K562 (cell line): ENCODE measurements at regions not wholly inside any gene's neighbourhood (a gene's known extent, or its start where the extent isn't known, plus 50 kb on each side); places are given as distances from the start of the nearest gene placed in this dataset.

Experiments
- BMI1 ChIP-seq: fragments of 150-350 bp; IDR thresholded peaks from 2 replicates; pipeline ENCODE4 v1.6.1; 2014; ENCODE audit warnings: low read length
- CEBPB ChIP-seq: fragments of 450-650 bp; IDR thresholded peaks from 2 replicates; pipeline ENCODE4 v1.6.1; 2016; ENCODE audit warnings: missing genetic modification characterization, missing compliant biosample characterization
- CTCF ChIP-seq, 3 experiments: IDR thresholded peaks in 2 of 3; conservative IDR thresholded peaks in 1 of 3; 2 replicates each; pipeline ENCODE4 v1.5.1; 2011 to 2012; ENCODE audit warnings: low read length in 3 of 3, mild to moderate bottlenecking in 3 of 3, control low read depth in 2 of 3, improper control_type of control experiment in 1 of 3, inconsistent platforms in 1 of 3, low read depth in 1 of 3, mixed read lengths in 1 of 3, moderate library complexity in 1 of 3; ENCODE audit not compliant: insufficient read depth in 2 of 3
- GTF2F1 ChIP-seq: IDR thresholded peaks from 2 replicates; pipeline ENCODE4 v1.6.1; 2011; ENCODE audit warnings: low read depth, low read length, improper control_type of control experiment
- GTF3C2 ChIP-seq: IDR thresholded peaks from 3 replicates; pipeline ENCODE4 v1.6.1; 2011; ENCODE audit warnings: borderline replicate concordance, mild to moderate bottlenecking, moderate library complexity; ENCODE audit not compliant: insufficient read length; ENCODE audit errors: extremely low read depth
- NFIX ChIP-seq: fragments of 250-450 bp; sonication (Bioruptor Pico); IDR thresholded peaks from 2 replicates; pipeline ENCODE4 v1.4.0; 2020; ENCODE audit warnings: low read depth, mild to moderate bottlenecking, moderate library complexity
- ZBTB2 ChIP-seq: fragments of 450-650 bp; IDR thresholded peaks from 2 replicates; pipeline ENCODE4 v1.6.1; 2016; ENCODE audit warnings: antibody characterized with exemption
- ZNF318 ChIP-seq, 2 experiments: fragments of 450-650 bp; IDR thresholded peaks; 2 replicates each; pipeline ENCODE4 v1.6.1; 2016; ENCODE audit warnings: mild to moderate bottlenecking in 2 of 2, borderline replicate concordance in 1 of 2, low read depth in 1 of 2, moderate library complexity in 1 of 2

GRCh38 chr6:27161946-27162603 is 85.4 kb upstream of the PRSS16 start (continued):
- TF ChIP-seq GTF3C2: peak; percentile 87
- TF ChIP-seq GTF2F1: no peak
- peak; percentile 95 for TF ChIP-seq CEBPB (tag)
- TF ChIP-seq CTCF (IDR thresholded peaks at IDR 0.05 in 2 of 3, conservative IDR thresholded peaks at IDR 0.05 in 1 of 3; ENCODE audit: insufficient read depth in 2 of 3, low read depth in 1 of 3, low read length in 3 of 3): peak; percentile 23 to 87 (median 50); a peak in 5 of 6 replicates
- no peak for TF ChIP-seq NFIX (CRISPR knock-in tag)
- 0 out of 4 replicates have a peak, but pooled peaks of 1 of the 2 experiments have one; percentile 70 for TF ChIP-seq ZNF318 (IDR thresholded peaks at IDR 0.05; ENCODE audit: borderline replicate concordance in 1 of 2, low read depth in 1 of 2)
- 0 out of 2 replicates have a peak, but pooled peaks have one; percentile 48 for TF ChIP-seq ZBTB2
- no peak for TF ChIP-seq BMI1
